ENCODE measurements at regions not wholly inside any gene's neighbourhood (a gene's known extent, or its start where the extent isn't known, plus 50 kb on each side); places are given as distances from the start of the nearest gene placed in this dataset.

- H3K36me3 ChIP-seq (ENCODE audit: control insufficient read depth, insufficient read depth, low read length): no peaks in the 10 kb centered on the region
- intact Hi-C loops (cut with micrococcal nuclease): no loop called here
- ATAC-seq (no peak), FAIRE-seq (no peak), DNase-seq (ENCODE audit: extremely low read depth in 1 of 4, low spot score in 3 of 4) (no peak)
- no peaks in the 10 kb centered on the region for H3K79me2 ChIP-seq (ENCODE audit: control insufficient read depth, insufficient read depth, low read length)
- H3K4me3 ChIP-seq: no peak overlapping the region
- no peaks in the 10 kb centered on the region for H3K4me1 ChIP-seq (replicated peaks in 1 of 2; ENCODE audit: control insufficient read depth in 2 of 2, insufficient read depth in 2 of 2, low read length in 2 of 2)
- H4K20me1 ChIP-seq (replicated peaks; ENCODE audit: control insufficient read depth, insufficient read depth, low read length): no peaks in the 10 kb centered on the region
- no peaks in the 10 kb centered on the region for H3K27me3 ChIP-seq (ENCODE audit: control insufficient read depth in 2 of 2, insufficient read depth in 2 of 2, low read length in 2 of 2)
- H2AFZ ChIP-seq (ENCODE audit: low read depth, low read length): no peak overlapping the region
- H3K9ac ChIP-seq (ENCODE audit: insufficient read depth in 1 of 2, low read depth in 2 of 2, low read length in 2 of 2): no peak overlapping the region
- 0% methylated on average over 2 of the region's 2 CpGs for WGBS (ENCODE audit: insufficient coverage, low coverage, missing lambda C conversion rate)
- BruUV-seq (replicated peaks): no TSS peak
- ChIA-PET POLR2A (interaction anchor here (0.6 kb wide), 1 partner anchor 86 kb away, joined by 3 read pairs; no protein-coding TSS in a partner anchor), CTCF (ENCODE audit: low intra/inter-chr PET ratio) (no interaction called here)
- H3K9me3 ChIP-seq (replicated peaks; ENCODE audit: control insufficient read depth, insufficient read depth, low read depth, low read length): no peaks in the 10 kb centered on the region
- no peak overlapping the region for H3K27ac ChIP-seq (ENCODE audit: extremely low read depth, low read depth, low read length)
- H3K4me2 ChIP-seq (ENCODE audit: insufficient read depth, low read length): no peak overlapping the region
- in situ Hi-C loops (cut with MboI): no loop called here
- no peaks in the 10 kb centered on the region for H3K9me1 ChIP-seq (ENCODE audit: control insufficient read depth, insufficient read depth, low read length)
- no peak for TF ChIP-seq NFXL1 (CRISPR knock-in tag; IDR thresholded peaks at IDR 0.05)
- TF ChIP-seq, protein P1, sequence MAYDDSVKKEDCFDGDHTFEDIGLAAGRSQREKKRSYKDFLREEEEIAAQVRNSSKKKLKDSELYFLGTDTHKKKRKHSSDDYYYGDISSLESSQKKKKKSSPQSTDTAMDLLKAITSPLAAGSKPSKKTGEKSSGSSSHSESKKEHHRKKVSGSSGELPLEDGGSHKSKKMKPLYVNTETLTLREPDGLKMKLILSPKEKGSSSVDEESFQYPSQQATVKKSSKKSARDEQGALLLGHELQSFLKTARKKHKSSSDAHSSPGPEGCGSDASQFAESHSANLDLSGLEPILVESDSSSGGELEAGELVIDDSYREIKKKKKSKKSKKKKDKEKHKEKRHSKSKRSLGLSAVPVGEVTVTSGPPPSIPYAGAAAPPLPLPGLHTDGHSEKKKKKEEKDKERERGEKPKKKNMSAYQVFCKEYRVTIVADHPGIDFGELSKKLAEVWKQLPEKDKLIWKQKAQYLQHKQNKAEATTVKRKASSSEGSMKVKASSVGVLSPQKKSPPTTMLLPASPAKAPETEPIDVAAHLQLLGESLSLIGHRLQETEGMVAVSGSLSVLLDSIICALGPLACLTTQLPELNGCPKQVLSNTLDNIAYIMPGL (CRISPR knock-in tag; IDR thresholded peaks at IDR 0.05): no peak
- no peak for TF ChIP-seq RBM25 (IDR thresholded peaks at IDR 0.05; ENCODE audit: low read depth, low read length, severe bottlenecking)
- no peak for TF ChIP-seq YY1 (IDR thresholded peaks at IDR 0.05; ENCODE audit: borderline replicate concordance in 1 of 3, control insufficient read depth in 1 of 3, extremely low read depth in 1 of 3, insufficient read depth in 3 of 3, insufficient read length in 1 of 3, insufficient replicate concordance in 2 of 3, low read depth in 1 of 3, low read length in 2 of 3)
- TF ChIP-seq, protein P2, sequence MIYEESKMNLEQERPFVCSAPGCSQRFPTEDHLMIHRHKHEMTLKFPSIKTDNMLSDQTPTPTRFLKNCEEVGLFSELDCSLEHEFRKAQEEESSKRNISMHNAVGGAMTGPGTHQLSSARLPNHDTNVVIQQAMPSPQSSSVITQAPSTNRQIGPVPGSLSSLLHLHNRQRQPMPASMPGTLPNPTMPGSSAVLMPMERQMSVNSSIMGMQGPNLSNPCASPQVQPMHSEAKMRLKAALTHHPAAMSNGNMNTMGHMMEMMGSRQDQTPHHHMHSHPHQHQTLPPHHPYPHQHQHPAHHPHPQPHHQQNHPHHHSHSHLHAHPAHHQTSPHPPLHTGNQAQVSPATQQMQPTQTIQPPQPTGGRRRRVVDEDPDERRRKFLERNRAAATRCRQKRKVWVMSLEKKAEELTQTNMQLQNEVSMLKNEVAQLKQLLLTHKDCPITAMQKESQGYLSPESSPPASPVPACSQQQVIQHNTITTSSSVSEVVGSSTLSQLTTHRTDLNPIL (CRISPR knock-in tag; IDR thresholded peaks at IDR 0.05): no peak
- TF ChIP-seq PATZ1 (CRISPR knock-in tag; IDR thresholded peaks at IDR 0.05; ENCODE audit: borderline replicate concordance): no peak
- no peak for TF ChIP-seq KAT7 (CRISPR knock-in tag; IDR thresholded peaks at IDR 0.05; ENCODE audit: borderline replicate concordance)
- TF ChIP-seq, protein P3, sequence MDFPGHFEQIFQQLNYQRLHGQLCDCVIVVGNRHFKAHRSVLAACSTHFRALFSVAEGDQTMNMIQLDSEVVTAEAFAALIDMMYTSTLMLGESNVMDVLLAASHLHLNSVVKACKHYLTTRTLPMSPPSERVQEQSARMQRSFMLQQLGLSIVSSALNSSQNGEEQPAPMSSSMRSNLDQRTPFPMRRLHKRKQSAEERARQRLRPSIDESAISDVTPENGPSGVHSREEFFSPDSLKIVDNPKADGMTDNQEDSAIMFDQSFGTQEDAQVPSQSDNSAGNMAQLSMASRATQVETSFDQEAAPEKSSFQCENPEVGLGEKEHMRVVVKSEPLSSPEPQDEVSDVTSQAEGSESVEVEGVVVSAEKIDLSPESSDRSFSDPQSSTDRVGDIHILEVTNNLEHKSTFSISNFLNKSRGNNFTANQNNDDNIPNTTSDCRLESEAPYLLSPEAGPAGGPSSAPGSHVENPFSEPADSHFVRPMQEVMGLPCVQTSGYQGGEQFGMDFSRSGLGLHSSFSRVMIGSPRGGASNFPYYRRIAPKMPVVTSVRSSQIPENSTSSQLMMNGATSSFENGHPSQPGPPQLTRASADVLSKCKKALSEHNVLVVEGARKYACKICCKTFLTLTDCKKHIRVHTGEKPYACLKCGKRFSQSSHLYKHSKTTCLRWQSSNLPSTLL (IDR thresholded peaks at IDR 0.05): no peak
- TF ChIP-seq CCAR2 (IDR thresholded peaks at IDR 0.05; ENCODE audit: low read depth, low read length): no peak
- no peak for TF ChIP-seq CGGBP1 (CRISPR knock-in tag; IDR thresholded peaks at IDR 0.05)
- no peak for TF ChIP-seq NR2C2 (CRISPR knock-in tag; IDR thresholded peaks at IDR 0.05)
- TF ChIP-seq NR2C2 (tag; IDR thresholded peaks at IDR 0.05): no peak
- TF ChIP-seq NUFIP1 (IDR thresholded peaks at IDR 0.05; ENCODE audit: partially characterized antibody): no peak
- no peak for TF ChIP-seq CBFB (CRISPR knock-in tag; IDR thresholded peaks at IDR 0.05)
Observed at GRCh38 chr4:155578726-155579370, 87.8 kb upstream of the GUCY1A1 start.

Measured in K562 (cell line).